SK-N-SH (cell line): ENCODE measurements at regions not wholly inside any gene's neighbourhood (a gene's known extent, or its start where the extent isn't known, plus 50 kb on each side); places are given as distances from the start of the nearest gene placed in this dataset.

Experiments
- CTCF ChIA-PET: fragments of 300-600, 350-600 bp; formaldehyde crosslinking; extraction: SDS; loops from one replicate; lab custom pipeline; 2021; lab: Yijun Ruan, JAX
- POLR2A ChIA-PET: fragments of 350-600 bp; sonication (Branson Sonifier 250); formaldehyde crosslinking; extraction: SDS; loops from one replicate; lab custom pipeline; 2020; ENCODE audit warnings: antibody characterized with exemption, inconsistent platforms; lab: Yijun Ruan, JAX
- DNase-seq: peaks from one replicate; pipeline ENCODE4 v3.0.0; 2012
- H2AFZ ChIP-seq: fragments of 200-600 bp; sonication (generic); 2 replicates; pipeline ENCODE4 v1.8.1; 2016; ENCODE audit warnings: antibody characterized with exemption, mild to moderate bottlenecking, low read depth
- H3F3A ChIP-seq: fragments of 200-600 bp; sonication (generic); replicated peaks from 2 replicates; pipeline ENCODE3; 2016; ENCODE audit warnings: antibody characterized with exemption, mild to moderate bottlenecking; ENCODE audit not compliant: insufficient read depth
- H3K27ac ChIP-seq, 2 experiments: fragments of 200-500 bp in 1 of 2; fragments of 200-600 bp in 1 of 2; sonication (Bioruptor generic) in 1 of 2; sonication (generic), shearing (Covaris generic) in 1 of 2; 2 replicates each; pipeline versions ENCODE4 v1.5.1 to v1.6.1; 2014 to 2016; ENCODE audit warnings: low read depth in 2 of 2, inconsistent platforms in 1 of 2, low read length in 1 of 2, mild to moderate bottlenecking in 1 of 2, mixed read lengths in 1 of 2
- H3K27me3 ChIP-seq: fragments of 200-600 bp; sonication (generic), shearing (Covaris generic); 2 replicates; pipeline ENCODE4 v1.6.1; 2016; ENCODE audit warnings: mixed run types; ENCODE audit not compliant: insufficient read depth
- H3K36me3 ChIP-seq, 2 experiments: fragments of 200-500 bp in 1 of 2; fragments of 200-600 bp in 1 of 2; sonication (Bioruptor generic) in 1 of 2; sonication (generic) in 1 of 2; replicated peaks in 1 of 2; 2 replicates each; pipeline versions ENCODE3 to v1.5.1; 2014 to 2016; ENCODE audit warnings: low read length in 1 of 2, mild to moderate bottlenecking in 1 of 2; ENCODE audit not compliant: insufficient read depth in 2 of 2, control insufficient read depth in 1 of 2
- H3K4me1 ChIP-seq, 2 experiments: fragments of 200-500 bp in 1 of 2; fragments of 200-600 bp in 1 of 2; sonication (Bioruptor generic) in 1 of 2; sonication (generic), shearing (Covaris generic) in 1 of 2; 2 replicates each; pipeline versions ENCODE4 v1.5.1 to v1.6.1; 2014 to 2016; ENCODE audit warnings: low read depth in 1 of 2, low read length in 1 of 2, mixed run types in 1 of 2; ENCODE audit not compliant: insufficient read depth in 2 of 2, control insufficient read depth in 1 of 2
- H3K4me2 ChIP-seq: fragments of 200-600 bp; sonication (generic), shearing (Covaris generic); 2 replicates; pipeline ENCODE4 v1.6.1; 2017; ENCODE audit warnings: mixed run types
- H3K4me3 ChIP-seq, 2 experiments: fragments of 200-500 bp in 1 of 2; fragments of 200-600 bp in 1 of 2; sonication (Bioruptor generic) in 1 of 2; sonication (generic), shearing (Covaris generic) in 1 of 2; 2 replicates each; pipeline versions ENCODE4 v1.5.1 to v1.8.1; 2014 to 2016; ENCODE audit warnings: low read depth in 2 of 2, inconsistent platforms in 1 of 2, low read length in 1 of 2, mild to moderate bottlenecking in 1 of 2, mixed read lengths in 1 of 2, moderate library complexity in 1 of 2
- H3K79me2 ChIP-seq: fragments of 200-600 bp; sonication (generic); 2 replicates; pipeline ENCODE4 v1.8.1; 2017; ENCODE audit warnings: mild to moderate bottlenecking; ENCODE audit not compliant: insufficient read depth
- H3K9ac ChIP-seq: fragments of 200-600 bp; sonication (generic); 2 replicates; pipeline ENCODE4 v1.6.1; 2017; ENCODE audit warnings: mixed run types
- H3K9me2 ChIP-seq: fragments of 200-600 bp; sonication (generic); 2 replicates; pipeline ENCODE4 v1.6.1; 2017; ENCODE audit warnings: mixed run types
- H3K9me3 ChIP-seq: fragments of 200-600 bp; sonication (generic); 2 replicates; pipeline ENCODE4 v1.6.1; 2017; ENCODE audit warnings: mixed run types, mild to moderate bottlenecking, moderate library complexity
- H4K20me1 ChIP-seq: fragments of 200-600 bp; sonication (generic); 2 replicates; pipeline ENCODE4 v1.6.1; 2017; ENCODE audit warnings: mild to moderate bottlenecking, mixed run types; ENCODE audit not compliant: insufficient read depth
- CTCF ChIP-seq: fragments of 200-600 bp; sonication (generic); IDR thresholded peaks from 2 replicates; pipeline ENCODE4 v1.6.1; 2017; ENCODE audit warnings: antibody characterized with exemption, mild to moderate bottlenecking, moderate library complexity
- ELF1 ChIP-seq: IDR thresholded peaks from 2 replicates; pipeline ENCODE4 v1.4.0; 2012
- EP300 ChIP-seq, 2 experiments: IDR thresholded peaks; 2 replicates each; pipeline versions ENCODE4 v1.4.0 to v1.6.1; 2012; ENCODE audit warnings: borderline replicate concordance in 1 of 2, low read depth in 1 of 2, low read length in 1 of 2
- FOXM1 ChIP-seq: IDR thresholded peaks from 2 replicates; pipeline ENCODE4 v1.4.0; 2012; ENCODE audit warnings: low read depth, mild to moderate bottlenecking
- GATA2 ChIP-seq: sonication (generic); formaldehyde crosslinking; IDR thresholded peaks from 2 replicates; pipeline ENCODE4 v1.5.0; 2020; ENCODE audit warnings: mild to moderate bottlenecking, missing genetic modification reagents
- JUND ChIP-seq: IDR thresholded peaks from 2 replicates; pipeline ENCODE4 v1.4.0; 2012
- MAX ChIP-seq: IDR thresholded peaks from 2 replicates; pipeline ENCODE4 v1.4.0; 2012; ENCODE audit warnings: low read depth
- MXI1 ChIP-seq: IDR thresholded peaks from 2 replicates; pipeline ENCODE4 v1.6.1; 2012; ENCODE audit warnings: mild to moderate bottlenecking, low read depth, low read length, improper control_type of control experiment
- NFIC ChIP-seq: IDR thresholded peaks from 2 replicates; pipeline ENCODE4 v1.4.0; 2012; ENCODE audit warnings: borderline replicate concordance
- PBX3 ChIP-seq: IDR thresholded peaks from 2 replicates; pipeline ENCODE4; 2012
- POLR2AphosphoS5 ChIP-seq: IDR thresholded peaks from 2 replicates; pipeline ENCODE4 v1.6.1; 2012; ENCODE audit warnings: low read depth, low read length
- RAD21 ChIP-seq: IDR thresholded peaks from 2 replicates; pipeline ENCODE4 v1.6.1; 2012; ENCODE audit warnings: mild to moderate bottlenecking, low read length
- REST ChIP-seq: IDR thresholded peaks from 2 replicates; pipeline ENCODE4 v1.6.1; 2012; ENCODE audit warnings: mild to moderate bottlenecking, low read depth, low read length, moderate library complexity
- RXRA ChIP-seq: IDR thresholded peaks from 2 replicates; pipeline ENCODE4 v1.4.0; 2012; ENCODE audit warnings: low read depth, mild to moderate bottlenecking, borderline replicate concordance
- SIN3A ChIP-seq: IDR thresholded peaks from 2 replicates; pipeline ENCODE4 v1.6.1; 2012; ENCODE audit warnings: low read depth, mild to moderate bottlenecking, low read length, moderate library complexity, borderline replicate concordance
- TCF12 ChIP-seq: IDR thresholded peaks from 2 replicates; pipeline ENCODE4 v1.4.0; 2012
- TEAD4 ChIP-seq: IDR thresholded peaks from 2 replicates; pipeline ENCODE4 v1.4.0; 2012; ENCODE audit warnings: mild to moderate bottlenecking, borderline replicate concordance; ENCODE audit not compliant: insufficient read depth
- USF2 ChIP-seq: fragments of 150-350 bp; IDR thresholded peaks from 2 replicates; pipeline ENCODE4 v1.6.1; 2017; ENCODE audit warnings: antibody characterized with exemption, low read length, low read depth, borderline replicate concordance
- WGBS: methylation state at CpG from one replicate; pipeline ENCODE4 v1.1.6; 2017; ENCODE audit warnings: low lambda C conversion rate; 5-methylcytosine and 5-hydroxymethylcytosine counted together

GRCh38 chr1:166470014-166470413 is 303.2 kb upstream of the FAM78B start:
- no peaks in the 10 kb centered on the region for H3F3A ChIP-seq
- DNase-seq: no peak
- no peak overlapping the region for H3K4me3 ChIP-seq
- no peaks in the 10 kb centered on the region for H3K9me2 ChIP-seq
- H3K79me2 ChIP-seq: no peaks in the 10 kb centered on the region
- ChIA-PET CTCF (interaction anchor here (0.9 to 4.9 kb wide), 3 partner anchors 8 to 545 kb away, joined by 3 to 24 read pairs (median 9); no protein-coding TSS in a partner anchor), POLR2A (no interaction called here)
- H3K27ac ChIP-seq: no peak overlapping the region
- no peaks in the 10 kb centered on the region for H3K4me1 ChIP-seq
- H3K27me3 ChIP-seq: no peaks in the 10 kb centered on the region
- H4K20me1 ChIP-seq: no peaks in the 10 kb centered on the region
- no peak overlapping the region for H3K4me2 ChIP-seq
- WGBS: 36% methylated on average over 2 of the region's 2 CpGs
- H2AFZ ChIP-seq: no peak overlapping the region
- no peaks in the 10 kb centered on the region; the same call in 1 of the 2 replicates for H3K9me3 ChIP-seq
- H3K36me3 ChIP-seq: no peaks in the 10 kb centered on the region
- no peak overlapping the region for H3K9ac ChIP-seq
- TF ChIP-seq RXRA (no peak), MAX (no peak), TCF12 (no peak), JUND (no peak), REST (no peak), SIN3A (no peak), EP300 (IDR thresholded peaks at IDR 0.05; ENCODE audit: borderline replicate concordance in 1 of 2, low read depth in 1 of 2, low read length in 1 of 2) (no peak), NFIC (no peak), ELF1 (no peak), MXI1 (no peak), USF2 (no peak), GATA2 (CRISPR knock-in tag) (no peak), POLR2AphosphoS5 (no peak), CTCF (no peak), FOXM1 (no peak), PBX3 (no peak), TEAD4 (no peak), RAD21 (no peak)
